GM20431 (cell line): ENCODE measurements at regions not wholly inside any gene's neighbourhood (a gene's known extent, or its start where the extent isn't known, plus 50 kb on each side); places are given as distances from the start of the nearest gene placed in this dataset.
"Not testable (repeated sequence)": the region's sequence is repeated elsewhere in the genome, so short reads cannot be mapped to it uniquely, and the experiment has no call there.

ENCODE experiments used
- in situ Hi-C: fragments of 300-500 bp; cut with MseI, MboI; formaldehyde crosslinking; loops from one replicate; pipeline ENCODE4 v1.15.0; 2020; ENCODE audit warnings: low sequenced_read_pairs; ENCODE audit not compliant: unreplicated experiment

DNA sequence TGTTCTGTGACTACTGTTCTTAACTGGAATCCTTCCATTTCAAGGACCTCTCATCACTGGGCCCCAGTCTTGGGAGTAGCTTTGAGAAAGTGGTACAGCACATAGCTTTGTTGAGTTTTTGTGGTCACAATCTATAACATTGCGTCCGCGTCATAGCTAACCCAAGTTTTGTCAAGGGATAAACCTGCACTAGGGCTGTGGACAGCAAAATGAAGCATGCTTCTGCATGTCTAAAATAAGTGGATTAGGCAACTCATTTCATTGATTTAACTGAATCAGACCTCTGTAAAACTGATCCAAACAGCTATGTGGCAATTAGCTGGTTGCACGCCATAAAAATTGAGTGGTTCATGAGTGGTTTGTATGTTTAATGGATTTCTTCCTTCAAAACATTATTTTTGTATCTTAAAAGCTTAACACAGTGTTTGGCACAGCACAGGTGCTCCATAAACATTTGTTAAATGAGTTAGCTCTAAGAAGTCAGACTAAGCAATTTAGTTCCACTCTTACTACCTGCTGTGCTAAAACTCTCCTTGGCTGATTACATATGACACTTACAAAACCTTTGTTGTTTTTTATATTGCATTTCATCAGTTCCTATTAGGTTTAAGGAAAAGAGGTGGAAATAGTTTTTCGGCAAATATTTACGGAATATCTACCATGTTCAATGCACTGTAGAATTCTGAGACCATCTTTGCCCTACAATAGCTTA, 160.3 kb upstream of the ATXN1 start:
- in situ Hi-C loops: no loop called here

DNA sequence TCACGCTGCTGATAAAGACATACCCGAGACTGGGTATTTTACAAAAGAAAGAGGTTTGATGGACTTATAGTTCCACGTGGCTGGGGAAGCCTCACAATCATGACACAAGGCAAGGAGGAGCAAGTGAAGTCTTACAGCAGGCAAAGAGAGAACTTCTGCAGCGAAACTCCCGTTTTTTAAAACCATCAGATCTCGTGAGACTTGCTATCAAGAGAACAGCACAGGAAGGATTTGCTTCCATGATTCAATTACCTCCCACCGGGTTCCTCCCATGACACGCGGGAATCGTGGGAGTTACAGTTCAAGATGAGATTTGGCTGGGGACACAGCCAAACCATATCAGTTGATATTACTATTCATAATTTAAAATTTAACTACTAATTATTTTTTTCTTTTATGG, 157.3 kb upstream of the ATXN1 start:
- in situ Hi-C loops: no loop called here

DNA sequence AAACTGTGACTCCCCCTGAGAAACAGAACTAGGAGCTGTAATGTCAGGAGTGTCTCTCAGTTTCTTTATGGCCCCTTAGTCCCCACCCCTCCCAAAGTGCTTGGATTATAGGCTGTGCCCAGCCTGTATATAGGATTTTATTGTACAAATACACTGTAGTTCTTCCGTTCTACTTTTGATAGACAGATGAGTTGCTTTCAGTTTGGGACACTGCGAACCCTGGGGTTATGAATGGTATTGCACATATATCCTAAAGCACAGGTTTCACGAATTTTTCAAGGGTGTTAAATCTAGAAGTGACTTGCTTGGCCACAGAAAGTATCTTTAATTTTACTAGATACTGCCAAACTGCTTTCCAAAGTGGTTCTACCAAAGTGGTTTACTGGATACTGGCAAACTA, 152.9 kb upstream of the ATXN1 start:
- in situ Hi-C loops: no loop called here

DNA sequence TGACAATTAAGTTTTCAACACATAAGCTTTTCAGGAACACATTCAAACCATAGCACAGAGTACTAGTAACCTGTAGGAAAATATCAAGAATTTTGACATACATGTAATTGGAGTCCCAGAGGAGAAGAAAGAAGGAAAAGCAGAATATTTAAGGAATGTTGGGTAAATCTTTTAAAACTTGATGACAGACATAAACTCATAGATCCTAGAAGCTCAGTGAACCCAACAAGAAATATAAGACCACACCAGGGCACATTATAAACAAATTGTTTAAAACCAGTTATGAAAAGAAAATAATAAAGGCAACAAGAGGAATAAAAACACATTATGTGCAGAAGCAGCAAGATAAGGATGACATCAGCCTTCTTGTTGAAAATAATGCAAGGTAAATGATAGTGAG, 151.5 kb upstream of the ATXN1 start:
- in situ Hi-C loops: no loop called here

DNA sequence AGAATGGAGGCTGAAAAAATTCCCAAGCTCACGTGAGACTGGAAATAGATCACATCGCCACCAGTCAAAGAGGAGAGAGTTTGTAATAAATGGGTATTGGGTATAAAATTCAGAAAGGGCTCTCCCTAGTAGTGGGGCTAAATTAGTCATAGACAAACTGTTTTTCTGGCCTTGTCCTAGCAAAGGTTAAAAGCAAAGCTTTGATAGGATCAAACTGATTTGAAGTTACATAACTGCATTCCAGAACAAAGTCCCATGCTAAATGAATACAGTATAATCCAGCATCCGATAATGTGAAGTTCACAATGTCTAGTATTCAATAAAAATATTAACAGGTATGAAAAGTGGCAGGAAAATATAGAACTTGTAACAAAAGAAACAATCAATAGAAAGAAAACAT, 149.8 kb upstream of the ATXN1 start:
- in situ Hi-C loops: no loop called here

DNA sequence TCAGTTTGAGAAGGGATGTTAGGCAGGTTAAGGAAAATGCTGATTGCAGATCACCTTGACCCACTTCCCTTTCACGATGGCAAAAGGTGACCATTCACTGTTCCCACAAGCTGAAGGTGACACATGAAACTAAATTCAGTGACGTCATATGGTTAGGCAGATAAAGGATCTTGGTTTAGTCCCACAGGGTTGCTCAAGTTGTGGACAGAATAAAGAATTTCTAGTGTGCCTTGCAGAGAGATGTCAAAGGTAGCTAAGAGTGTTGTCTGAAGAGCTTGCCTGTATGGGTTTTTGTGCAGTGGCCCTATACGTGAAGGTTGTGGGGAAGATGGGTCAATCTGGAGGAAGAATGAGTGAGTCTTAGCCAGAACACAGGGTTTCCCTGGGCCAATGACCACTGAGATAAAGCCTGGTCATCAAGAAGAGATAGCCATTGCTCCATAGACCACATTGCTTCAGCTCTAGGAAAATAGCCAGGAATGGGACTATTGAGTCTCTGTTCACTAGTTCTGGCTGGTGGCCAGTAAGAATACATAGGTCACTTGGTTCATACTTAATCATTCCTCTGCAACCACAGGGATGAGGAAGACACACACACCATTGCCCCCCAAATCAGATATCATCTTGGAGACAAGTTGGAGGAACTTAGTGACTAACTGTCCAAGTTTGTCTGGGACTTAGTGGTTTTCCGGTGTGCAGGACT, 148.5 kb upstream of the ATXN1 start:
- in situ Hi-C loops: no loop called here

DNA sequence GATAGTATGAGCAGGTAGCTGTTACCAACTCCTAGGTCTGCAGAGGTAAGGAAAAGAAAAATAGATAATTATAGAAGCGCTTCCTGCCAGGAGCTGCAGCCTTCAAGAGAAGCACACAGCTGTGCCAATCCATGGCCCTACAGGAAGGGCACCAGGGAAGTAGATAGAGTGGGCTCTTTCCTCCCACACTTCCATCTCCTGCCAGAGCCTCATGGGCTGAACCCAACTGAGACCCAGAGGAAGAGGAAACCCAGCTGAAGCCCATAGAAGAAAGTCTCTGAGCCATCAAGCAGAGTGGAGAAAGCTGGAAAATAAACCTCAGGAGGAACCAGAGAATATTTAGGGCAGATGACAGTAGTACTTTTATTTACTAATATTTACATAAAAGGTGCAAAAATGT, 146.7 kb upstream of the ATXN1 start:
- in situ Hi-C loops: no loop called here

DNA sequence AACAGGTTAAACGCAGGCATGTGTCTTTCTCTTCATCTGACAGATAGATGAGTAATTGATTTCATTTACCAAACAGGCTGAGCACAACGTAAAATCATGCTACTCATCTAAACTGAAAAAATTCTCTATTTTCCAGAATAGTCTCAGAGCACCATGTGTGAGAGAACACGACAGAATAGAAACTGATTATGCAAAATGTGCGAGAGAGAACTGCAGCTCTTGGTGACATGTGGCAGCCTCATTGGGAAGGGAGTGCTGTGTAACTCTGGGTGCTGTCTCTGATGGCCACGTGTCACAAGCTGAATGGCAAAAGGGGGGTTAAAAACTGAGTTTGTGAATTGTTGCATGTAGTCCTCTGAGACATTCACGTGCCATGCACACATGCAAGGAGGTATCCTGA, 143.7 kb upstream of the ATXN1 start:
- in situ Hi-C loops: no loop called here

DNA sequence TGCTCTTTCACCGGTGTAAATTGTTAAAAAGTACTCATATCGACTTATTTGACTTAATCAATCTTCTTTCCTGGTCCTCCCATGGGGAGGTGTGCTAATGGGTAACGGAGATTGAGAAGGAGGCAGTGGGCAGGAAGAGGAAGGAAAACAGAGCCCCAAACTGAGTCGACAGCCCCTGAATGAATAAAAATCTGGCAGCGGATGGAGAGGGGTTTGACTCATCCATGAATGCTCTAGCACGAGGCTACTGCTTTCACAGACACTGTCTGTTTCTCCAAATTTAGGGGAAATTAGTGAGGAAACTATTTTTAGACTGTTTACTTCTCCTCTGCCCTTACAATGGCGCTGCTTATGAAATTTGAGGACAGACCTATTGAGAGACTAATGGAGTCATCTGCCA, 142.2 kb upstream of the ATXN1 start:
- in situ Hi-C loops: no loop called here

DNA sequence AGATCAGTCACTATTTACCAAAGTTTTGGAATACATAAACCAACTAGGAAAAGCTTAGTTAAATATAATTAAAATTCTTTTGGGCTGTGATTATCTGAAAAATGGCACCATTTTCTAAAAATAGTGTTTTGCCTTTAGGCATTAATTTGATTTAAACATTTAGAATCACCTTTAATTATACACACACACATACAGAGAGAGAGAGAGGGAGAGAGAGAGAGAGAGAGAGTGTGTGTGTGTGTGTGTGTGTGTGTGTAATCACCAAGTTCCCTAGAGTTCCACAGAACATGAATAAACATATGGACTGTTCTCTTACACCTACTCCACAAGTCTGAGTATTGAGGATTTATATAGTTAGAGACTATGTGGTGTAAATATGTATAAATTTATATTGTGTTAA, 141.2 kb upstream of the ATXN1 start:
- in situ Hi-C loops: no loop called here

DNA sequence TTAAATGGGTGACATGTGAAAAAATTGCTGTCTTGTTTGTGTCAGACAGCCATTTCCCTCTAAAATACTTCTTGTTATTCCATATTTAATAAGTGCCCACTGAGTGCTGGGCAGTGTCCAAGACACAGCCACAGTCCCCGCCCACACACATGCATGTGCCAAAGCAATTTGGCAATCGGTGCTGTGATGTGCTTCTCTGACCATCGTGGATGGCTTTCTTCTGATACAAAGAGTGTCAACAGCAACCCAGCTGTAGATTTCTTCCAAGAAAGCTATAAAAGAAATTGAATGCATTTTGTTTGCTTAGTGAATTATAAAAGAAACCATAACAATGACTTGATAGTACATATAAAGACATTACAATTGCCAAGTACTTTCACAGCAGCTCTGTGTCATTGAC, 140.5 kb upstream of the ATXN1 start:
- in situ Hi-C loops: no loop called here

DNA sequence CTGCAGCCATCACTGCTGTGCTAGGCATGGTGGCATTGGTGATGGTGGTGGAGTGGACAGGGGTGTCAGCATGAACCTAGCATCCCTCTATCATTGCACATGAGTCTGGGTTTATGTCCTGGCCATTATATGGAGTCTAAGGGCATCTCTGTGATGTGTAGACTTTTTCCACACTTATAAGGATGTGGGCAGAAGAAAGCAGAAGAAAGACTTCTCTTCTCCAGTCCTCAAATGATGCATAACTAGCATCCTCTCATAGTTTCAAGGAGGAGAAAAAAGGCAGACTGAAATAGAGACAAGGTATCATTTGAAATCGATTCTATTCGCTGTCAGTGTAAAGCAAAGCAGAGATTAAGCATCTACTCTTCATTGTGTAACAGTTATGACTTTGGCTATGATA, 140.0 kb upstream of the ATXN1 start:
- in situ Hi-C loops: no loop called here

DNA sequence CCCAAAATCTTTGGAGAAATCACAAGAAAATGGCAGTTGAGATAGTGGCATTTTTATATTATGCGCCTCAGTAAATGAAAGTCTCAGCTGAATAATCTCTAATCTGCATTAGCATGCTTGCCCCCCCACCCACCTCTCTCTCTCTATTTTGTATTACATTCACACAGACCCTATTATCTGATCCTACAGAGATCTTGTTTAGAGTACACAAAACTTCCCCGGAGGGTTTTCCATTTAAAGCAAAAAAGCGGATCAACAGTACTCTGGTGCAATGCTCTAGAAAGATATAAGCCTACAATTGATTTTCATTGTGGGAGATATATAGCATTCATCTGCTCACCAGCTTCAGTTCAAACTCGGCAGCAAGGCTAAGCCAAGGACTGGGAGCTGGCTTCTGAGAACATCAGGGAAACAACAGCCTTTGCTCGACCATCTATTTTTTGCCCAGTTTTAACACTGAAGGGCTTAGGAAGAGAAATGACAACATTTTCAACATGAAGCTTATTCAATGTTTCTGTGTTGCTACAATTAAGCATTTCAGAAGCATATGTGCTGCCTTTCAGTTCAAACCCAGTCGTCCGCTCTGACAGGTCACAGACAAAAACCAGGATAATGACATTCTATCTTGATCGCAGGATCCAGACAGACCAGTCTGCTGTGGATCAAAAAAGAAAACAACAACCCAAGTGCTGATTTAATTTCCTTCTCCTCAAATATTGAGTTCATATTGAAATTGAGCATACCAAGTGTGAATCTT, 137.6 kb upstream of the ATXN1 start:
- in situ Hi-C loops: no loop called here

DNA sequence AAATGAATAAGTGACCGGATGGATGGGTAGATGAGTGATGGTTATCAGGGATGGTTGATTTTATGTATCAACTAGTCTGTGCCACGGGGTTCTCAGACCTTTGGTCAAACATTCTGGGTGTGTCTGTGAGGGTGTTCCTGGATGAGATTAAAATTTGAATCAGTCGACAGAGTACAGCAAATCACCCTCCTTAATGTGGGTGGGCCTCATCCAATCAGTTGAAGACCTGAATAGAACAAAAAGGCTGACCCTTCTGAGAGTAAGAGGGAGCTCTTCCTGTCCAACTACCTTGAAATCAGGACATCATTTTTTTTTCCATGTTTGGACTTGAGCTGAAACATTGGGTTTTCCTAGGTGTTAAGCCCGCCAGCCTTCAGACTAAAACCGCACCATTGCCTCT, 136.4 kb upstream of the ATXN1 start:
- in situ Hi-C loops: no loop called here

DNA sequence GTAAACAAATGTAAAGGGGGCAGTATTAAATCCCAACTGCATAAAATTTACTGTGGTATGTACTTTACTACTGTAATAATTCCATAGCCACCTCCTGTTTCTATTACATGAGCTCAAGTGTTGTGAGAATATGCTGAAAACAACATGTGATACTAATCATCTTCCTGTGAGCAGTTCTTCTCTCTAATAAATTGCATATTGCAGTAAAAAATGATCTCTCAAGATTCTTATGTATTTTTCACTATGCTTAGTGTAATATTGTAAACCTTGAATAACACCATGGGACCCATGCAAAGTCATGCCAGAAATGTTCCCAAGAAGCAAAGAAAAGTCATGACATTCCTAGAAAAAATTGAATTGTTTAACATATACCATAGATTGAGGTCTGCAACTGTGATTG, 133.0 kb upstream of the ATXN1 start:
- in situ Hi-C loops: no loop called here

DNA sequence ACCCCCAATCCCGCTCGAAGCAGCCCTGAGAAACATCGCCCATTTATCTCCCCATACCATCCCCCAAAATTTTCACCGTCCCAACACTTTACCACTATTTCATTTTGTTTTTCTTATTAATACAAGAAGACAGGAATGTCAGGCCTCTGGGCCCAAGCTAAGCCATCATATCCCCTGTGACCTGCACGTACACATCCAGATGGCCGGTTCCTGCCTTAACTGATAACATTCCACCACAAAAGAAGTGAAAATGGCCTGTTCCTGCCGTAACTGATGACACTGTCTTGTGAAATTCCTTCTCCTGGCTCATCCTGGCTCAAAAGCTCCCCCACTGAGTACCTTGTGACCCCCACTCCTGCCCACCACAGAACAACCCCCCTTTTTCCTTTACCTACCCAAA, 129.8 kb upstream of the ATXN1 start:
- in situ Hi-C loops: not testable (repeated sequence)

DNA sequence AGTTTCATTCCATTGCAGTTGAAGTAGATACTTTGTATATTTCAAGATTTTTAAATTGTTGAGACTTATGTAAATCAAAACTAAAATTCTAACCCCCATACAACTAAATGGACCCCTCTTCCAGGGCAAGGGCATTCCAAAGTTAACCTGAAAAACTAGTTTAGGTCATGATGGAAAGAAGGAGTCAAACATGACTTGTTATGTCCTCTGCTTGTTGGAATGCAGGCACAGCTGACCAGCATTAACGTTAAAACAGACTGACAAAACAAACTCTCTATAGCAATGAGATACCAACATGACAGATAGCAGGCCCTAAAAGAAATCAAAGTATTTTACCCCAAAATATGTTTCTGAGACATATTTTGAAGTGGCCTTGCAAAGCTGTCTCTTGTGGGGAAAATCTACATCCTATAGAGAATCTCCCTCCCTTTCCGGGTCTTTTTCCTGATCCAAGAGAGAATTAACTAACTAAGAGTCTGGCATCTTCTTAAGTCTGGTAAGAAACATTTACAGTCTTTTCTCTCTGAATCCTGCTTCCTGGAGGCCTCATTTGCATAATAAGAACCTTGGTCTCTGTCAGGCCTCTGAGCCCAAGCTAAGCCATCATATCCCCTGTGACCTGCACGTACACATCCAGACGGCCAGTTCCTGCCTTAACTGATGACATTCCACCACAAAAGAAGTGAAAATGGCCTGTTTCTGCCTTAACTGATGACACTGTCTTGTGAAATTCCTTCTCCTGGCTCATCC, 124.3 kb upstream of the ATXN1 start:
- in situ Hi-C loops: no loop called here

DNA sequence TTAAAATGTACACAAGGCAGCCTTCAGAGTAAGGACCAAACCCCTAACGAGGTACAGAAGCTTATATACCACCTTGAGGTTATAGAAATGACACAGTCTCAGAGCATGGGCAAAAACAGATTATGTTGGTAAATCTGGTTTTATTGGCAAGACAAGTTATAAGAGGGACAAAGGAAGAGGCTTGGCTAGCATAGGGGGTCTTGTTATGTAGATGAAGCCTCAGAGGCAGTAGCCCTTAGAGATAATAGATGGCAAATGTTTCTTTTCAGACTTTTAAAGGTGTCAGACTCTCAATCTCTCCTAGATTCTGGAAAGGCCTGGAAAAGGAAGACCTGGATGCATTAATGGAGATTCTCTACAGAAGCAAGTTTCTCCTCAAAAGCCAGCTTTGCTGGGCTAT, 123.3 kb upstream of the ATXN1 start:
- in situ Hi-C loops: no loop called here

DNA sequence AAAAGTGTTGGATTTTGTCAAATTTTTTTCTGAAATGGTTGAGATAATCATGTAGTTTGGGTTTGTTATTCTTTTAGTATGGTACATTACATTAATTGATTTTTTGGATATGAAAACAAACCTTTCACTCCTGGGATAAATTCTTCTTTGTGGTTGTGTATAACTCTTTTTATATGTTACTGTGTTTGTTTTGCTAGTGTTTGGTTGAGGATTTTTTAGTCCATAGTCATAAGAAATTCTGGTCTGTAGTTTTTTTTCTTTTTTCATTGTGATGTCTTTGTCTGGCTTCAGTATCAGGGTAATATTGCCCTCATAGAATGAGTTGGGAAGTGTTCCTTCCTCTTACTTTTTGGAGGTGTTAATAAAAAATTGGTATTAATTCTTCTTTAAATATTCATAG, 122.2 kb upstream of the ATXN1 start:
- in situ Hi-C loops: no loop called here

DNA sequence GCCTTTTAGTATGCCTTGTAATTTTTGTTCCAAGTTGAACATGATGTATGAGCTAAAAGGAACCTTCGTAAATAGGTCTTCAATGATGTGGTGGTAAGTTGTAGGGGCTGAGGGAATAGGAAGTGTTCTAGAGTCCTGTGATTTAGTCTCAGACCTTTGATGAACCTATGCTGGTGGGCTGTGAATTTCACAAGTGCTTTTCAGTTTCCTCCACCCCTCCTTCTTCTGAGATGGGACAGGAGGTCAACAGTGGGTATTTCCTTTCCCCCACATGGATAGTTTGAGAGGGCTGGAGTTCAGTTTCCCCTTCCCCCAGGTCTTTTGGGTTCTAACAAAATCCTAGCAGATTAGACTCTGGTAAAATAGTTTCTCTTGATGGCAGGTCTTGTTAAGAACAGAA, 121.0 kb upstream of the ATXN1 start:
- in situ Hi-C loops: no loop called here

DNA sequence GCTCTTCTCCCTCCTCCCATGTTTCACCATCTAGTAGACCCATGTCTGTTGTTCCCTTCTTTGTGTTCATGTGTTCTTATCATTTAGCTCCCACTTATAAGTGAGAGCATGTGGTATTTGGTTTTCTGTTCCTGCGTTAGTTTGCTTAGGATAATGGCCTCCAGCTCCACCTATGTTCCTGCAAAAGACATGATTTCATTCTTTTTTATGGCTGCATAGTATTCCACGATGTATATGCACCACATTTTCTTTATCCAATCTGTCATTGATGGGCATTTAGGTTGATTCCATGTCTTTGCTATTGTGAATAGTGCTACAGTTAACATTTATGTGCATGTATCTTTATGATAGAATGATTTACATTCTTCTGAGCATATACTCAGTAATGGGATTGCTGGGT, 115.6 kb upstream of the ATXN1 start:
- in situ Hi-C loops: not testable (repeated sequence)
